ENCODE measurements at regions not wholly inside any gene's neighbourhood (a gene's known extent, or its start where the extent isn't known, plus 50 kb on each side); places are given as distances from the start of the nearest gene placed in this dataset.

- no peaks in the 10 kb centered on the region for H3K4me1 ChIP-seq
- no peaks in the 10 kb centered on the region for H3K27me3 ChIP-seq
- no peak overlapping the region for H3K27ac ChIP-seq
- in situ Hi-C loops (cut with MboI; ENCODE audit: low sequenced_read_pairs in 4 of 4) (no loop called here), intact Hi-C loops (cut with DNase I; ENCODE audit: low total_unique reads) (no loop called here)
- H3K36me3 ChIP-seq = no peaks in the 10 kb centered on the region
- ATAC-seq (no peak), DNase-seq (no peak)
- TF ChIP-seq, protein P1, sequence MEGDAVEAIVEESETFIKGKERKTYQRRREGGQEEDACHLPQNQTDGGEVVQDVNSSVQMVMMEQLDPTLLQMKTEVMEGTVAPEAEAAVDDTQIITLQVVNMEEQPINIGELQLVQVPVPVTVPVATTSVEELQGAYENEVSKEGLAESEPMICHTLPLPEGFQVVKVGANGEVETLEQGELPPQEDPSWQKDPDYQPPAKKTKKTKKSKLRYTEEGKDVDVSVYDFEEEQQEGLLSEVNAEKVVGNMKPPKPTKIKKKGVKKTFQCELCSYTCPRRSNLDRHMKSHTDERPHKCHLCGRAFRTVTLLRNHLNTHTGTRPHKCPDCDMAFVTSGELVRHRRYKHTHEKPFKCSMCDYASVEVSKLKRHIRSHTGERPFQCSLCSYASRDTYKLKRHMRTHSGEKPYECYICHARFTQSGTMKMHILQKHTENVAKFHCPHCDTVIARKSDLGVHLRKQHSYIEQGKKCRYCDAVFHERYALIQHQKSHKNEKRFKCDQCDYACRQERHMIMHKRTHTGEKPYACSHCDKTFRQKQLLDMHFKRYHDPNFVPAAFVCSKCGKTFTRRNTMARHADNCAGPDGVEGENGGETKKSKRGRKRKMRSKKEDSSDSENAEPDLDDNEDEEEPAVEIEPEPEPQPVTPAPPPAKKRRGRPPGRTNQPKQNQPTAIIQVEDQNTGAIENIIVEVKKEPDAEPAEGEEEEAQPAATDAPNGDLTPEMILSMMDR (IDR thresholded peaks at IDR 0.05 in 4 of 5, conservative IDR thresholded peaks at IDR 0.05 in 1 of 5) = no peak
- TF ChIP-seq POLR2A (IDR thresholded peaks at IDR 0.05) = no peak
- H3K4me3 ChIP-seq = no peak overlapping the region
- no peaks in the 10 kb centered on the region for H3K9me3 ChIP-seq
These were observed 142.5 kb upstream of the LPAR1 start for GRCh38 chr9:111180811-111181210.

DNA sequence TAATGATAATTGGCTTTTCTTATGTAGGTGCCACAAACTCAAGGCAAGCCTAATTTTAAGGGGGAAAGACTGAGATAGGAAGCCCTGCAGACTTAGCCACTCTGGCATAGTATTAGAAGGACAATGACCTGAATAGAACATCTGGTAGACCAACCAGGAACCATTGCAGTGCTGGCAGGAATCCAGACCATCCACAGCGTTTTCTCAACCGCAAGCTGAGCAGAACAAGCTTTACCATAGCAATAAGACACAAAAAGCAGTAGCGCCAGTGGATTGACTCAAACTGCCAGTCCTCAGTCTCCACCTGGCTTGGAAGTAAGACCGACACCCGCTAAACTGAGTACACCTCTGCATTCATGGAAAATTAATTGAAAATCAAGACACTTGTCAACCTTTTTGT is 141.3 kb upstream of the LPAR1 start:
- no peaks in the 10 kb centered on the region for H3K36me3 ChIP-seq
- H3K9me3 ChIP-seq = no peaks in the 10 kb centered on the region
- ATAC-seq (no peak), DNase-seq (peak in 1 of 2 donors; percentile 16)
- in situ Hi-C loops (cut with MboI; ENCODE audit: low sequenced_read_pairs in 4 of 4) (no loop called here), intact Hi-C loops (cut with DNase I; ENCODE audit: low total_unique reads) (no loop called here)
- no peak overlapping the region for H3K4me3 ChIP-seq
- no peak overlapping the region for H3K27ac ChIP-seq
- no peaks in the 10 kb centered on the region for H3K4me1 ChIP-seq
- H3K27me3 ChIP-seq = no peaks in the 10 kb centered on the region
- TF ChIP-seq, protein P1 (IDR thresholded peaks at IDR 0.05 in 4 of 5, conservative IDR thresholded peaks at IDR 0.05 in 1 of 5) = no peak
- no peak for TF ChIP-seq POLR2A (IDR thresholded peaks at IDR 0.05)

DNA sequence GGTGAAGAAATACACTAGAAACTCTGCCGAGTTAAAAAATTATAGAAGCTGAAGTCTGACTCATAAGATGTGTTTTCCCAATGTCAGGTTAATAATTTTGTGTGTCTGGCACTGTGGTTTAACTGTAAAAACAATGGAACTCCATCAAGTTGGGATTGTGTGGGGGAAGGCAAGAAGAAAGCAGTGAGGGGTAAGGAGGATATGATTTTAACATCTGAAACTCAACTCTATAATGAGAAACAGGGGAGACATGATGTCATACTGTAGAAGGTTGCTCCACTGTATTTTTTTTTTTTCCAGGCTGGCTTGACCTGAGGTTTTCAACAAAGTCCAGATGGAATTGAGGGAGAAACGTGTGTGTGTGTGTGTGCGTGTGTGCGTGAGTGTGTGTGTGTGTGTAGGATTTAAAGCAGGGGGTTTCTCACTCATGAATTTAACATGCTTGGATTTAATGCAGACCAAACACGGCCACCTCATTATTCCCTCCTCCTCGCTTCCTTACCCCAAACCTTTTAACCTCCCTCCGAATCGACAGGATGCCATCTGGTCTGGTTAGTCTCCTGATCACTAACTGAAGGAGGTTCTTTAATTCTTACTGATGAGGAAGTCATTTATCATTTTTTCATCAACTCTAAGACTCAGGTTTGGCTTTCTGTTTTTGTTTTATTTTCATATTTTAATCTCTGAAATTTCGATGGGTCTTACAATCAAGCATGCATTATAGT is 140.2 kb upstream of the LPAR1 start:
- no peak overlapping the region for H3K27ac ChIP-seq
- ATAC-seq (no peak), DNase-seq (no peak)
- in situ Hi-C loops (cut with MboI; ENCODE audit: low sequenced_read_pairs in 4 of 4) = no loop called here
- H3K27me3 ChIP-seq = no peaks in the 10 kb centered on the region
- H3K4me3 ChIP-seq = no peak overlapping the region
- no peak for TF ChIP-seq POLR2A (IDR thresholded peaks at IDR 0.05)
- TF ChIP-seq, protein P1 (IDR thresholded peaks at IDR 0.05 in 4 of 5, conservative IDR thresholded peaks at IDR 0.05 in 1 of 5) = no peak
- H3K4me1 ChIP-seq = no peaks in the 10 kb centered on the region
- no peaks in the 10 kb centered on the region for H3K9me3 ChIP-seq
- H3K36me3 ChIP-seq = no peaks in the 10 kb centered on the region
- intact Hi-C loops (cut with DNase I; ENCODE audit: low total_unique reads) = no loop called here

GRCh38 chr9:111176511-111176910 is 138.2 kb upstream of the LPAR1 start:
- no peaks in the 10 kb centered on the region for H3K36me3 ChIP-seq
- H3K27ac ChIP-seq = no peak overlapping the region
- intact Hi-C loops (cut with DNase I; ENCODE audit: low total_unique reads) (no loop called here), in situ Hi-C loops (cut with MboI; ENCODE audit: low sequenced_read_pairs in 4 of 4) (no loop called here)
- H3K4me1 ChIP-seq = no peaks in the 10 kb centered on the region
- no peaks in the 10 kb centered on the region for H3K9me3 ChIP-seq
- ATAC-seq = no peak
- TF ChIP-seq POLR2A (IDR thresholded peaks at IDR 0.05) = no peak
- H3K27me3 ChIP-seq = no peaks in the 10 kb centered on the region
- no peak for DNase-seq
- H3K4me3 ChIP-seq = no peak overlapping the region

- no peak for DNase-seq
- in situ Hi-C loops (cut with MboI; ENCODE audit: low sequenced_read_pairs in 4 of 4) = no loop called here
- TF ChIP-seq, protein P1 (IDR thresholded peaks at IDR 0.05 in 4 of 5, conservative IDR thresholded peaks at IDR 0.05 in 1 of 5) = no peak
These were observed 137.1 kb upstream of the LPAR1 start for GRCh38 chr9:111175350-111175749.

More at GRCh38 chr9:111175350-111175749, 137.1 kb upstream of the LPAR1 start:
- ATAC-seq = no peak
- Histone ChIP-seq H3K36me3 (no peaks in the 10 kb centered on the region), H3K27ac (no peak overlapping the region), H3K4me1 (no peaks in the 10 kb centered on the region), H3K9me3 (no peaks in the 10 kb centered on the region), H3K27me3 (no peaks in the 10 kb centered on the region), H3K4me3 (no peak overlapping the region)
- intact Hi-C loops (cut with DNase I; ENCODE audit: low total_unique reads) = no loop called here
